ENCODE measurements at regions not wholly inside any gene's neighbourhood (a gene's known extent, or its start where the extent isn't known, plus 50 kb on each side); places are given as distances from the start of the nearest gene placed in this dataset.

- TF ChIP-seq PHF8 (IDR thresholded peaks at IDR 0.05; ENCODE audit: borderline replicate concordance, low read depth), result no peak
- TF ChIP-seq SREBF2 (IDR thresholded peaks at IDR 0.05), result no peak
- no peak for TF ChIP-seq CTCF (IDR thresholded peaks at IDR 0.05)
These were observed 744.8 kb upstream of the HS3ST1 start for GRCh38 chr4:12173496-12173895.
